ENCODE measurements at regions not wholly inside any gene's neighbourhood (a gene's known extent, or its start where the extent isn't known, plus 50 kb on each side); places are given as distances from the start of the nearest gene placed in this dataset.

DNA sequence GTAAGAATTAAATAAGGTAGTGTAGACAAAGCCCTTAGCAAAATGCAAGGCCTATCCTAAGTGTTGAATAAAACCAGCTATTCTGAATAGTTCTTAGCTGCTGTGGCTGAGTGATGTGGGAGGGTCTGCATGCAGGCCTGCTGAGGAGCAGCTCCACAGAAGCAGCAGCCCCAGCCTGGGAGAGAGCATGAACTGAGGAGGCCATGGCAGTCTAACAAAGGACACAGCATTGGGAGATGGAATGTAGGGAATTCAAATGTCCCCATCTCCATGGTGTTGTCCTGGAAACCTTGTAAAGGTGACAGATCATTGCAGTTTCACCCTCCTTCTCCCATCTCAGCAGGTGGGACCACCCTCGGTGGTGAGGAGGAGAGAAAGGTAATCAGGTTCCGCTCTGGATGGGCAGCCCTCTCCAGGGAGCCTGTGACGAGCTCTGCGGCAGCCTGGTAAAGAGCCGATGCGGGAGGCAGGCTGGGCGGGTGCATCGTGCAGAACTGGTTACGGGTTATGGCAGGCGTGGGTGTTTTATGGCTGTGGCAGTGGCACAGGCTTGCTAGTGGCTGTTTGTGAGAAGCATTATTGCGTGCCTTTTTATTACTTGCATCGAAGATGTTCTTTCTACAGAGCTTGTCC is 199.9 kb upstream of the GLRA1 start:
- no peak for TF ChIP-seq POLR2A (IDR thresholded peaks at IDR 0.05; ENCODE audit: low read depth, low read length)
- no peak for TF ChIP-seq POLR2AphosphoS5 (IDR thresholded peaks at IDR 0.05; ENCODE audit: low read depth, low read length)
- no peak for TF ChIP-seq SPI1 (IDR thresholded peaks at IDR 0.05; ENCODE audit: low read depth, low read length)
- TF ChIP-seq PAX5 (IDR thresholded peaks at IDR 0.05; ENCODE audit: insufficient read depth, low read length, severe bottlenecking) = no peak
- no peak for TF ChIP-seq TAF1 (IDR thresholded peaks at IDR 0.05; ENCODE audit: low read depth, low read length)
- TF ChIP-seq POU2F2 (IDR thresholded peaks at IDR 0.05; ENCODE audit: low read depth, low read length) = no peak
